ENCODE measurements at regions not wholly inside any gene's neighbourhood (a gene's known extent, or its start where the extent isn't known, plus 50 kb on each side); places are given as distances from the start of the nearest gene placed in this dataset.

GRCh38 chr17:77723071-77723908 is 235.2 kb upstream of the TNRC6C start:
- H3K27ac ChIP-seq (ENCODE audit: low read depth, low read length) = no peak overlapping the region
- no peak overlapping the region for H3K9ac ChIP-seq (ENCODE audit: low read length)
- H3K36me3 ChIP-seq (ENCODE audit: insufficient read depth, low read length) = no peaks in the 10 kb centered on the region
- no peak overlapping the region for H3K4me3 ChIP-seq (ENCODE audit: low read depth in 1 of 2, low read length in 2 of 2)
- H3K27me3 ChIP-seq (ENCODE audit: control insufficient read depth in 1 of 2, insufficient read depth in 2 of 2, low read length in 2 of 2) = no peaks in the 10 kb centered on the region
- H3K4me1 ChIP-seq (ENCODE audit: insufficient read depth, low read length) = peaks cover 12% of the 10 kb centered on the region
- no peaks in the 10 kb centered on the region for H3K9me3 ChIP-seq (ENCODE audit: low read length)

GRCh38 chr17:77723909-77724875 is 234.3 kb upstream of the TNRC6C start:
- Histone ChIP-seq H3K27ac (ENCODE audit: low read depth, low read length) (no peak overlapping the region), H3K36me3 (ENCODE audit: insufficient read depth, low read length) (no peaks in the 10 kb centered on the region), H3K4me3 (ENCODE audit: low read depth in 1 of 2, low read length in 2 of 2) (no peak overlapping the region), H3K9ac (ENCODE audit: low read length) (no peak overlapping the region), H3K4me1 (ENCODE audit: insufficient read depth, low read length) (peaks cover 20% of the 10 kb centered on the region), H3K9me3 (ENCODE audit: low read length) (no peaks in the 10 kb centered on the region), H3K27me3 (ENCODE audit: control insufficient read depth in 1 of 2, insufficient read depth in 2 of 2, low read length in 2 of 2) (no peaks in the 10 kb centered on the region)

- Histone ChIP-seq H3K9me3 (ENCODE audit: low read length) (no peaks in the 10 kb centered on the region), H3K9ac (ENCODE audit: low read length) (no peak overlapping the region), H3K27ac (ENCODE audit: low read depth, low read length) (no peak overlapping the region), H3K36me3 (ENCODE audit: insufficient read depth, low read length) (no peaks in the 10 kb centered on the region), H3K27me3 (ENCODE audit: control insufficient read depth in 1 of 2, insufficient read depth in 2 of 2, low read length in 2 of 2) (no peaks in the 10 kb centered on the region), H3K4me3 (ENCODE audit: low read depth in 1 of 2, low read length in 2 of 2) (no peak overlapping the region), H3K4me1 (ENCODE audit: insufficient read depth, low read length) (peaks cover 20% of the 10 kb centered on the region)
Observed at GRCh38 chr17:77724876-77725615, 233.5 kb upstream of the TNRC6C start.

- Histone ChIP-seq H3K9ac (ENCODE audit: low read length) (no peak overlapping the region), H3K9me3 (ENCODE audit: low read length) (no peaks in the 10 kb centered on the region), H3K27me3 (ENCODE audit: control insufficient read depth in 1 of 2, insufficient read depth in 2 of 2, low read length in 2 of 2) (no peaks in the 10 kb centered on the region), H3K36me3 (ENCODE audit: insufficient read depth, low read length) (no peaks in the 10 kb centered on the region), H3K4me3 (ENCODE audit: low read depth in 1 of 2, low read length in 2 of 2) (no peak overlapping the region), H3K27ac (ENCODE audit: low read depth, low read length) (no peak overlapping the region), H3K4me1 (ENCODE audit: insufficient read depth, low read length) (peaks cover 20% of the 10 kb centered on the region)
Observed at GRCh38 chr17:77725846-77726245, 232.7 kb upstream of the TNRC6C start.

- Histone ChIP-seq H3K27me3 (ENCODE audit: control insufficient read depth in 1 of 2, insufficient read depth in 2 of 2, low read length in 2 of 2) (no peaks in the 10 kb centered on the region), H3K9ac (ENCODE audit: low read length) (no peak overlapping the region), H3K4me3 (ENCODE audit: low read depth in 1 of 2, low read length in 2 of 2) (no peak overlapping the region), H3K36me3 (ENCODE audit: insufficient read depth, low read length) (no peaks in the 10 kb centered on the region), H3K27ac (ENCODE audit: low read depth, low read length) (no peak overlapping the region), H3K9me3 (ENCODE audit: low read length) (no peaks in the 10 kb centered on the region), H3K4me1 (ENCODE audit: insufficient read depth, low read length) (peaks cover 20% of the 10 kb centered on the region)
Observed at GRCh38 chr17:77726549-77727006, 231.9 kb upstream of the TNRC6C start.

- H3K9ac ChIP-seq (ENCODE audit: low read length) = no peak overlapping the region
- no peak overlapping the region for H3K4me3 ChIP-seq (ENCODE audit: low read depth in 1 of 2, low read length in 2 of 2)
- H3K27ac ChIP-seq (ENCODE audit: low read depth, low read length) = no peak overlapping the region
- no peaks in the 10 kb centered on the region for H3K27me3 ChIP-seq (ENCODE audit: control insufficient read depth in 1 of 2, insufficient read depth in 2 of 2, low read length in 2 of 2)
- H3K9me3 ChIP-seq (ENCODE audit: low read length) = no peaks in the 10 kb centered on the region
- peaks cover 20% of the 10 kb centered on the region for H3K4me1 ChIP-seq (ENCODE audit: insufficient read depth, low read length)
- H3K36me3 ChIP-seq (ENCODE audit: insufficient read depth, low read length) = no peaks in the 10 kb centered on the region
Observed at GRCh38 chr17:77727037-77727615, 231.4 kb upstream of the TNRC6C start.

GRCh38 chr17:77728474-77728795 is 230.1 kb upstream of the TNRC6C start:
- Histone ChIP-seq H3K27me3 (ENCODE audit: control insufficient read depth in 1 of 2, insufficient read depth in 2 of 2, low read length in 2 of 2) (no peaks in the 10 kb centered on the region), H3K27ac (ENCODE audit: low read depth, low read length) (no peak overlapping the region), H3K4me1 (ENCODE audit: insufficient read depth, low read length) (peaks cover 21% of the 10 kb centered on the region), H3K36me3 (ENCODE audit: insufficient read depth, low read length) (no peaks in the 10 kb centered on the region), H3K4me3 (ENCODE audit: low read depth in 1 of 2, low read length in 2 of 2) (no peak overlapping the region), H3K9ac (ENCODE audit: low read length) (no peak overlapping the region), H3K9me3 (ENCODE audit: low read length) (no peaks in the 10 kb centered on the region)

GRCh38 chr17:77728871-77729270 is 229.6 kb upstream of the TNRC6C start:
- Histone ChIP-seq H3K27me3 (ENCODE audit: control insufficient read depth in 1 of 2, insufficient read depth in 2 of 2, low read length in 2 of 2) (no peaks in the 10 kb centered on the region), H3K9ac (ENCODE audit: low read length) (no peak overlapping the region), H3K4me1 (ENCODE audit: insufficient read depth, low read length) (peaks cover 25% of the 10 kb centered on the region), H3K27ac (ENCODE audit: low read depth, low read length) (no peak overlapping the region), H3K36me3 (ENCODE audit: insufficient read depth, low read length) (no peaks in the 10 kb centered on the region), H3K4me3 (ENCODE audit: low read depth in 1 of 2, low read length in 2 of 2) (no peak overlapping the region), H3K9me3 (ENCODE audit: low read length) (no peaks in the 10 kb centered on the region)

- H3K27ac ChIP-seq (ENCODE audit: low read depth, low read length) = no peak overlapping the region
- peaks cover 32% of the 10 kb centered on the region for H3K4me1 ChIP-seq (ENCODE audit: insufficient read depth, low read length)
- no peaks in the 10 kb centered on the region for H3K36me3 ChIP-seq (ENCODE audit: insufficient read depth, low read length)
- no peaks in the 10 kb centered on the region for H3K9me3 ChIP-seq (ENCODE audit: low read length)
- H3K4me3 ChIP-seq (ENCODE audit: low read depth in 1 of 2, low read length in 2 of 2) = no peak overlapping the region
- no peaks in the 10 kb centered on the region for H3K27me3 ChIP-seq (ENCODE audit: control insufficient read depth in 1 of 2, insufficient read depth in 2 of 2, low read length in 2 of 2)
- H3K9ac ChIP-seq (ENCODE audit: low read length) = no peak overlapping the region
Observed at GRCh38 chr17:77729587-77729986, 228.9 kb upstream of the TNRC6C start.

- no peak overlapping the region for H3K9ac ChIP-seq (ENCODE audit: low read length)
- H3K4me3 ChIP-seq (ENCODE audit: low read depth in 1 of 2, low read length in 2 of 2) = no peak overlapping the region
- H3K36me3 ChIP-seq (ENCODE audit: insufficient read depth, low read length) = no peaks in the 10 kb centered on the region
- H3K27ac ChIP-seq (ENCODE audit: low read depth, low read length) = no peak overlapping the region
- H3K9me3 ChIP-seq (ENCODE audit: low read length) = no peaks in the 10 kb centered on the region
- no peaks in the 10 kb centered on the region for H3K27me3 ChIP-seq (ENCODE audit: control insufficient read depth in 1 of 2, insufficient read depth in 2 of 2, low read length in 2 of 2)
- H3K4me1 ChIP-seq (ENCODE audit: insufficient read depth, low read length) = peaks cover 40% of the 10 kb centered on the region
Observed at GRCh38 chr17:77730376-77730775, 228.1 kb upstream of the TNRC6C start.

Measured in muscle layer of colon (tissue), 2 donors.